Thymus (tissue), 11 donors: ENCODE measurements at regions not wholly inside any gene's neighbourhood (a gene's known extent, or its start where the extent isn't known, plus 50 kb on each side); places are given as distances from the start of the nearest gene placed in this dataset.

Experiments
- DNase-seq, 9 donors: peaks; one replicate each; pipeline ENCODE4 v3.0.0-alpha.2; 2013; ENCODE audit warnings: low spot score in 9 of 9, low read depth in 6 of 9, missing footprints in 1 of 9
- H3K27ac ChIP-seq, 2 donors: one replicate each; pipeline ENCODE4 v1.5.1; 2013; ENCODE audit warnings: control low read depth in 1 of 2, low read depth in 1 of 2, low read length in 1 of 2, mild to moderate bottlenecking in 1 of 2, moderate library complexity in 1 of 2
- H3K27me3 ChIP-seq, 2 donors: one replicate each; pipeline ENCODE4 v1.5.1; 2013; ENCODE audit warnings: low read length in 1 of 2; ENCODE audit not compliant: control insufficient read depth in 2 of 2, insufficient read depth in 1 of 2
- H3K36me3 ChIP-seq, 2 donors: one replicate each; pipeline ENCODE4 v1.5.1; 2013; ENCODE audit warnings: low read length in 1 of 2, mild to moderate bottlenecking in 1 of 2, moderate library complexity in 1 of 2; ENCODE audit not compliant: control insufficient read depth in 2 of 2, insufficient read depth in 2 of 2
- H3K4me1 ChIP-seq, 2 donors: one replicate each; pipeline ENCODE4 v1.5.1; 2013; ENCODE audit warnings: low read length in 2 of 2; ENCODE audit not compliant: control insufficient read depth in 2 of 2, insufficient read depth in 2 of 2
- H3K4me3 ChIP-seq, 2 donors: one replicate each; pipeline ENCODE4 v1.5.1; 2013; ENCODE audit warnings: low read length in 2 of 2, control low read depth in 1 of 2, mild to moderate bottlenecking in 1 of 2
- H3K9me3 ChIP-seq, 2 donors: one replicate each; pipeline ENCODE4 v1.5.1; 2013; ENCODE audit warnings: low read length in 1 of 2, mild to moderate bottlenecking in 1 of 2; ENCODE audit not compliant: control insufficient read depth in 2 of 2, insufficient read depth in 1 of 2
- WGBS: extraction: QIAGEN DNeasy Blood & Tissue Kit; methylation state at CpG from one replicate; pipeline ENCODE4 v1.1.7; 2013; 5-methylcytosine and 5-hydroxymethylcytosine counted together
- donor health status: healthy.

DNA sequence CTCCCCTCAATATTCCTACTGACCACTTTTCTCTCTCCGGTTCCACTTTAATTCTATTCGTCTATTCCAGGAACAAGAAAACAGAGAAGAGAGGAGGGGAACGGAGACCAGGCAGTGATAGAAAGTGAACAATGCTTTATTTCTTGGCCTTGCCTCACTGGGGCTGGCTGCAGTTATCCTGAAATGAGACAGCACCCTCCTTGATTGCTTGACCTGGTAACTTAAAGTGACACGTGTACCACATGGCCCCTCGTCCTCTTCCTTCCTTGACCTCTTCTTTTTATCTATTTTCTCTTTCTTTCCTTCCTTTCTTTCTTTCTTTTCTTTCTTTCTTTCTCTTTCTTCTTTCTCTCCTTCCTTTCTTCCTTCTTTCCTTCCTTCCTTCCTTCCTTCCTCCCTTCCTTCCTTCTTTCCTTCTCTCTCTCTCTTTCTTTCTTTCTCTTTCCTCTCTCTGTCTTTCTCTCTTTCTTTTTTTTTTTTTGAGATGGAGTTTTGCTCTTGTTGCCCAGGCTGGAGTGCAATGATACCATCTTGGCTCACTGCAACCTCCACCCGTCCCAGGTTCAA is 52.8 kb upstream of the CLMP start:
- H3K27ac ChIP-seq = no peak overlapping the region
- H3K36me3 ChIP-seq = no peaks in the 10 kb centered on the region
- no peak overlapping the region for H3K4me3 ChIP-seq
- DNase-seq = no peak
- H3K4me1 ChIP-seq = peaks cover 2 to 5% of the 10 kb centered on the region in 2 donors
- no peaks in the 10 kb centered on the region for H3K27me3 ChIP-seq
- 86% methylated on average over 6 of the region's 6 CpGs for WGBS
- no peaks in the 10 kb centered on the region for H3K9me3 ChIP-seq

- Histone ChIP-seq H3K9me3 (no peaks in the 10 kb centered on the region), H3K27me3 (no peaks in the 10 kb centered on the region), H3K4me3 (no peak overlapping the region), H3K4me1 (peaks cover 2 to 5% of the 10 kb centered on the region in 2 donors), H3K36me3 (no peaks in the 10 kb centered on the region), H3K27ac (no peak overlapping the region)
- DNase-seq = no peak
- WGBS = 71% methylated on average over 3 of the region's 3 CpGs
These were observed 52.4 kb upstream of the CLMP start for GRCh38 chr11:123247496-123247799.

DNA sequence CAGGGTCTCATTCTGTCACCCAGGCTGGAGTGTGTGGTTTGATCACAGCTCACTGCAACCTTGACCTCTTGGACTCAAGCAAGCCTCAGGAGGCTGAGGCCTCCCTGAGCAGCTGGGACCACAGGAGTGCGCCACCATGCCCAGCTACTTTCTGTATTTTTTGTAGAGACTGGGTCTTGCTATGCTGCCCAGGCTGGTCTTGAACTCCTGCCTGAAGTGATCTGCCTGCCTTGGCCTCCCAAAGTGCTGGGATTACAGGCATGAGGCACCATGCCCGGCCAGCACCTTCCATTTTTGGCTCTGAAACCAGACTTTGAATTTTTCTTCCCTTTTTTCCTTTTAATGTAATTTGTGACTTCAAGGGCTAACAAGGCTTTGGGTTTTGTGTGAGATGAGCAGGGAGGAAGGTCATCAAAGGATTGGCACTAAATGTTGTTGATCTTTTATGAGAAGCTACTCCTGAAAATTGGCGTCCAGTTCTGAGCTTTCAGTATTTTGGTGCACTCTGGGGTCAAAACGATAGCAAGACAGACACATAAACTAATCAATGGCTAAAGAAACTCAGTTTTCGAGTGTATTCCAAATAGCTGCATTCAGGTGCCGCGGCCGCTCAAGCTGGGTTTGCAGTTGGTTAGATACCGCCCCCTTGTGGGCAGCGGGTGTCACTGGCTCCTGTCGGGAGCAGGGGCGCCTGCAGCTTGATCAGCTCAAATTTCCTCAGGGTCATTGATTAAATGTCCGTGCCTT is 51.9 kb upstream of the CLMP start:
- no peaks in the 10 kb centered on the region for H3K27me3 ChIP-seq
- DNase-seq = peak; percentile 48 to 88 (median 75)
- peaks cover 2 to 5% of the 10 kb centered on the region in 2 donors for H3K4me1 ChIP-seq
- no peaks in the 10 kb centered on the region for H3K9me3 ChIP-seq
- no peak overlapping the region for H3K4me3 ChIP-seq
- H3K36me3 ChIP-seq = no peaks in the 10 kb centered on the region
- WGBS = 21% methylated on average over 13 of the region's 13 CpGs
- no peak overlapping the region for H3K27ac ChIP-seq

DNA sequence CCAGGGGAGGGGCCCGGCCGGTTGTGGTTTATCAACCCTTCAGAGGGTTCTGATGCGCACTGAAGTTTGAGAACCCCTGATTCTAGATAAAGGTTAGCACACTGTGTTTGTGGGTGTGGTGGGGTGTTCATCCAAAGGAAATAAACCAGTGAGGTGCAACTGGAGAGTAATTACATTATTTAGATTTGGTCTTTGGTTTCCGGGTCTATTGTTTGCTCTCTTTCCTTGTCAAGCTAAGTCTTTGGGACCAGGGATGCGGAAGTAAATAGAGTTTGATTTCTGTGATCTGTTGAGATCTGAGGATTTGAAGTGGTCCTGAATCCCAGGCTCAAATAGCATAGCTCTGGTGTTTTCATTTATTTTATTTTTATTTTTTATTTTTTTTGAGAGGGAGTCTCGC is 50.5 kb upstream of the CLMP start:
- WGBS = 94% methylated on average over 6 of the region's 6 CpGs
- no peak overlapping the region for H3K27ac ChIP-seq

More for the DNA sequence above, 50.5 kb upstream of the CLMP start:
- Histone ChIP-seq H3K4me3 (no peak overlapping the region), H3K36me3 (no peaks in the 10 kb centered on the region), H3K27me3 (no peaks in the 10 kb centered on the region), H3K4me1 (peaks cover 2 to 3% of the 10 kb centered on the region in 2 donors), H3K9me3 (no peaks in the 10 kb centered on the region)
- DNase-seq = no peak
